Esophagus muscularis mucosa (tissue), 4 donors: ENCODE measurements at regions not wholly inside any gene's neighbourhood (a gene's known extent, or its start where the extent isn't known, plus 50 kb on each side); places are given as distances from the start of the nearest gene placed in this dataset.

Experiments used
- DNase-seq: peaks from one replicate; pipeline ENCODE4 v3.0.0-alpha.2; 2017; ENCODE audit errors: extremely low spot score
- H3K27ac ChIP-seq, 4 donors: fragments of 200-600 bp; sonication (generic); replicated peaks in 1 of 4; 1 replicate in 3 of 4; 2 replicates in 1 of 4; pipeline ENCODE4 v1.5.1; 2016 to 2019; ENCODE audit warnings: mild to moderate bottlenecking in 1 of 4
- H3K27me3 ChIP-seq, 4 donors: fragments of 200-600 bp; sonication (generic); one replicate each; pipeline versions ENCODE4 v1.5.1 to v1.6.0; 2016 to 2019
- H3K36me3 ChIP-seq, 4 donors: fragments of 200-600 bp; sonication (generic); one replicate each; pipeline ENCODE4 v1.5.1; 2016 to 2019
- H3K4me1 ChIP-seq, 4 donors: fragments of 200-600 bp; sonication (generic); one replicate each; pipeline ENCODE4 v1.5.1; 2016 to 2019
- H3K4me3 ChIP-seq, 4 donors: fragments of 200-600 bp; sonication (generic); 1 replicate in 2 of 4; 2 replicates in 2 of 4; pipeline ENCODE4 v1.5.1; 2016 to 2019; ENCODE audit warnings: mild to moderate bottlenecking in 4 of 4, moderate library complexity in 1 of 4
- H3K9me3 ChIP-seq, 4 donors: fragments of 200-600 bp; sonication (generic); 1 replicate in 3 of 4; 2 replicates in 1 of 4; pipeline ENCODE4 v1.5.1; 2016 to 2019
- CTCF ChIP-seq, 3 experiments: fragments of 200-600 bp in 2 of 3; fragments of 450-650 bp in 1 of 3; sonication (generic) in 2 of 3; IDR thresholded peaks; one replicate each; pipeline ENCODE4 v1.5.1; 2017 to 2019; ENCODE audit warnings: antibody characterized with exemption in 3 of 3, mild to moderate bottlenecking in 2 of 3, moderate library complexity in 1 of 3
- EP300 ChIP-seq: sonication (generic); formaldehyde crosslinking; IDR thresholded peaks from one replicate; pipeline ENCODE4 v1.6.1; 2017; ENCODE audit warnings: antibody characterized with exemption
- POLR2A ChIP-seq: fragments of 450-650 bp; IDR thresholded peaks from one replicate; pipeline ENCODE4 v1.6.1; 2017; ENCODE audit warnings: antibody characterized with exemption, moderate library complexity, mild to moderate bottlenecking, low read depth
- POLR2AphosphoS5 ChIP-seq, 2 donors: sonication (generic); formaldehyde crosslinking; IDR thresholded peaks; one replicate each; pipeline ENCODE4 v1.6.1; 2017; ENCODE audit warnings: antibody characterized with exemption in 2 of 2
- WGBS: methylation state at CpG from one replicate; pipeline ENCODE4 v1.1.5; 2018; 5-methylcytosine and 5-hydroxymethylcytosine counted together
- intact Hi-C: fragments of 100-400 bp; cut with DNase I; formaldehyde crosslinking; loops from one replicate; pipeline ENCODE4 v1.15.1; 2023

DNA sequence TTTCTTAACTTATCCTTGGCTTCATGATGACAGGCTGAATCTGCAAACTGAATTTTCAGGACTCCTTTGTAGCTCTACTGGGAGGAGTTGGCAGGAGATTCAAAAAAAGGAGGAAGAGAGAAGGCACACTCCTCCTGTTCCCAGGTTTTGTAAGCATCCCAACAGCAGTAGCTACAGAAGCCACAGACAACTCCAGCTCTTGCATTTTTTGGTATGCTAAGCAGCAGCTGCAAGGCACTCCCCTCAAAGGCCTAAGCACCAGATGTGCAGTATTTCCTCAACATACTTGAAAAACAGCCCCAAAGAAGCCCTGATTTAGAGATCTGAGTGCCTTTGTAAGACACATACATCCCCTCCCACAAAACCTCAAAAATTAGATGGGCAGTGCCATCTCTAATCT, 328.6 kb upstream of the SYNCRIP start:
- H3K36me3 ChIP-seq, result no peaks in the 10 kb centered on the region
- H3K9me3 ChIP-seq, result no peaks in the 10 kb centered on the region
- H3K27ac ChIP-seq, result no peak overlapping the region
- no peak overlapping the region for H3K4me3 ChIP-seq
- intact Hi-C loops, result no loop called here
- DNase-seq, result no peak
- H3K27me3 ChIP-seq, result no peaks in the 10 kb centered on the region
- peaks cover 0 to 15% (median 13%) of the 10 kb centered on the region in 4 donors for H3K4me1 ChIP-seq
- TF ChIP-seq EP300 (no peak), CTCF (IDR thresholded peaks at IDR 0.05) (no peak), POLR2A (no peak), POLR2AphosphoS5 (IDR thresholded peaks at IDR 0.05) (no peak)

DNA sequence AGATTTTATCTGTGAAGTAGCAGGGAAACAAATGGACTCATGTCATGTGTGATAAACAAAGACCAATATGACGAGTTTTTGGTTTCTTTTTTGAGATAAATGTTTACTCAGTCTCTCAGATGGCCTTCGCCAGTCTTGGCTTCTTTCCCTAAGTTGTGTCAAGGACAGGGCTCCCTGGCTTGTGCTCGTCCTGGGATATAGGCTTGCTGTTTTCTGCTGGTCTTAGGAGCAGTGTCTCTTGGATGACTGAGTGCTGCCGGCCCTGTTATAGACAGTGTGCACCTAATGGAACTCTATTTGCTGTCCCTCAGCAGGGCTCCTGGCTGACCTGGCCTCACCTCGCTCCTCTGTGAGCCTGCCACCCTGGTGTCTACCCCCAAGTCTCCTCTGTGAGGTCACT, 324.1 kb upstream of the SYNCRIP start:
- Histone ChIP-seq H3K9me3 (no peaks in the 10 kb centered on the region), H3K4me1 (peaks cover 0 to 15% (median 13%) of the 10 kb centered on the region in 4 donors), H3K36me3 (no peaks in the 10 kb centered on the region), H3K27ac (no peak overlapping the region), H3K27me3 (no peaks in the 10 kb centered on the region), H3K4me3 (no peak overlapping the region)
- intact Hi-C loops, result no loop called here
- TF ChIP-seq EP300 (no peak), POLR2AphosphoS5 (IDR thresholded peaks at IDR 0.05) (no peak), POLR2A (no peak), CTCF (IDR thresholded peaks at IDR 0.05) (no peak)
- WGBS, result 31% methylated on average over 5 of the region's 5 CpGs
- DNase-seq, result no peak

DNA sequence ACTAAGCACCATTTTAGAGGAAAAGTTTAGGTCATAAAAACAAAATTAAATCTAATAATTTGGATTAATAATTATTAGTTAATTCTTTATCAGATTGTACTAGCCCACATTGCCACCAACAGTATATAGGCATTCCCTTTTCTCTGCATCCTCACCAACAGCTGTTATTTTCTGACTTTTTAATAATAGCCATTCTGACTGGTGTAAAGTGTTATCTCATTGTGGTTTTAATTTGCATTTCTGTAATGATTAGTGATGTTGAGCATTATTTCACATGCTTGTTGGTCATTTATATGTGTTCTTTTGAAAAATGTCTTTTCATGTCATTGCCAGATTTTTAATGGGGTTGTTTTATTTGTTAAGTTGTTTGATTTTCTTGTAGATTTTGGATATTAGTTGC, 319.1 kb upstream of the SYNCRIP start:
- DNase-seq, result no peak
- Histone ChIP-seq H3K4me1 (peaks cover 0 to 6% (median under 1%) of the 10 kb centered on the region in 4 donors), H3K36me3 (no peaks in the 10 kb centered on the region), H3K4me3 (no peak overlapping the region), H3K27ac (no peak overlapping the region), H3K9me3 (no peaks in the 10 kb centered on the region), H3K27me3 (no peaks in the 10 kb centered on the region)
- no peak for TF ChIP-seq CTCF (IDR thresholded peaks at IDR 0.05)
- no peak for TF ChIP-seq EP300
- no peak for TF ChIP-seq POLR2AphosphoS5 (IDR thresholded peaks at IDR 0.05)
- no peak for TF ChIP-seq POLR2A
- intact Hi-C loops, result no loop called here

- 88% methylated on average over 1 of the region's 1 CpG for WGBS
- intact Hi-C loops, result no loop called here
- H3K27ac ChIP-seq, result no peak overlapping the region
- TF ChIP-seq EP300 (no peak), CTCF (IDR thresholded peaks at IDR 0.05) (no peak), POLR2AphosphoS5 (IDR thresholded peaks at IDR 0.05) (no peak), POLR2A (no peak)
- H3K27me3 ChIP-seq, result no peaks in the 10 kb centered on the region
- no peaks in the 10 kb centered on the region for H3K9me3 ChIP-seq
- no peak overlapping the region for H3K4me3 ChIP-seq
- DNase-seq, result no peak
- H3K4me1 ChIP-seq, result no peaks in the 10 kb centered on the region
- H3K36me3 ChIP-seq, result no peaks in the 10 kb centered on the region
These were observed 318.4 kb upstream of the SYNCRIP start for GRCh38 chr6:85961125-85961524.

DNA sequence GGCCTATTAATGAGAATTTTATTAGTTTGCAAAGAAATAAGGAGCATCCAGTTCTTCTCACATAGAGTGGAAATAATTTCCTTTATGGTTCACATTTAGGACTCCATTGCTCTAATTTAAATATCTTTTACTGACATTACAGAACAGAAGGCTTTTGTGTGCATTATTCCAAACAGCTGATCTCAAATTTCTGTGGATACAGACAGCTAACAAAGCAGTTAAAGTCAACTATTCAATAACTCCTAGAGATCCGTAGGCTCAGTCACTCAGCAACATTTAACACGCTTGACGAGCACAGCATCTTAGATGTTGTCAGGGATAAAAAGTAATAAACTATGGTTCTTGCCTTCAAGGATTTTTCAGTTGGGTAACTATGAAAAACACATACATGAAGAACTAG, 305.8 kb upstream of the SYNCRIP start:
- DNase-seq, result no peak
- Histone ChIP-seq H3K36me3 (no peaks in the 10 kb centered on the region), H3K4me1 (peaks cover 0 to 5% (median 2%) of the 10 kb centered on the region in 4 donors), H3K9me3 (peaks cover 0 to 7% (median 0%) of the 10 kb centered on the region in 4 donors), H3K27ac (no peak overlapping the region), H3K27me3 (no peaks in the 10 kb centered on the region), H3K4me3 (no peak overlapping the region)
- intact Hi-C loops, result no loop called here
- TF ChIP-seq CTCF (IDR thresholded peaks at IDR 0.05) (no peak), EP300 (no peak), POLR2AphosphoS5 (IDR thresholded peaks at IDR 0.05) (no peak), POLR2A (no peak)
- 87% methylated on average over 3 of the region's 3 CpGs for WGBS
